AG09319 (cell line): ENCODE measurements at regions not wholly inside any gene's neighbourhood (a gene's known extent, or its start where the extent isn't known, plus 50 kb on each side); places are given as distances from the start of the nearest gene placed in this dataset.

ENCODE experiments used
- DNase-seq: peaks from one replicate; pipeline ENCODE4 v3.0.0-alpha.2; 2010; ENCODE audit warnings: low read depth; ENCODE audit errors: extremely low read depth
- TF ChIP-seq, protein P1 (sequence below): IDR thresholded peaks from 2 replicates; pipeline ENCODE4 v1.5.1; 2011; ENCODE audit warnings: low read depth, mild to moderate bottlenecking, inconsistent platforms, low read length, moderate library complexity

GRCh38 chr21:17139696-17140095 lies 373.1 kb upstream of the CXADR start:
- DNase-seq: no peak
- TF ChIP-seq, protein P1, sequence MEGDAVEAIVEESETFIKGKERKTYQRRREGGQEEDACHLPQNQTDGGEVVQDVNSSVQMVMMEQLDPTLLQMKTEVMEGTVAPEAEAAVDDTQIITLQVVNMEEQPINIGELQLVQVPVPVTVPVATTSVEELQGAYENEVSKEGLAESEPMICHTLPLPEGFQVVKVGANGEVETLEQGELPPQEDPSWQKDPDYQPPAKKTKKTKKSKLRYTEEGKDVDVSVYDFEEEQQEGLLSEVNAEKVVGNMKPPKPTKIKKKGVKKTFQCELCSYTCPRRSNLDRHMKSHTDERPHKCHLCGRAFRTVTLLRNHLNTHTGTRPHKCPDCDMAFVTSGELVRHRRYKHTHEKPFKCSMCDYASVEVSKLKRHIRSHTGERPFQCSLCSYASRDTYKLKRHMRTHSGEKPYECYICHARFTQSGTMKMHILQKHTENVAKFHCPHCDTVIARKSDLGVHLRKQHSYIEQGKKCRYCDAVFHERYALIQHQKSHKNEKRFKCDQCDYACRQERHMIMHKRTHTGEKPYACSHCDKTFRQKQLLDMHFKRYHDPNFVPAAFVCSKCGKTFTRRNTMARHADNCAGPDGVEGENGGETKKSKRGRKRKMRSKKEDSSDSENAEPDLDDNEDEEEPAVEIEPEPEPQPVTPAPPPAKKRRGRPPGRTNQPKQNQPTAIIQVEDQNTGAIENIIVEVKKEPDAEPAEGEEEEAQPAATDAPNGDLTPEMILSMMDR: no peak

- TF ChIP-seq, protein P1: no peak; the same call in 1 of the 2 replicates
- DNase-seq: no peak
These were observed 366.4 kb upstream of the CXADR start for GRCh38 chr21:17146426-17146825.

GRCh38 chr21:17159697-17160096 lies 353.1 kb upstream of the CXADR start:
- TF ChIP-seq, protein P1: no peak
- DNase-seq: no peak

DNA sequence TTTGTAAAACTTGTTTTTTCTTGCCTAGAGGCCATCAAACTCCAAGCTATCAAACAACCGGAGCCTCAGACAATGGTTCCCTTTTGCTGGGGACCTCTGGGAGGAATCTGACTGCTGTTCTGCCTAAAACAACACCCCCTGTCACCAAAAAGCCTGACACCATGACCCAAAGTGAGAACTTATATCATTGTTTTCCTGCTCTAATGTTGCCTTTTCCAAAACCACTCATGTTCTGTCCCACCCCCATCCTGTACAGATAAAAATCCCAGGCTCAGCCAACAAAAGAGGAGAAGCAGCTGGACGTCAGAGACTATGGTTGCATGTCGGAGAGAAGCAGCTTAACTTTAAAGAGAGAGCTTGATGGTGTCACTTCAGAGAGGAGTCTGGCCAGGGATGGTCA lies 327.2 kb upstream of the CXADR start:
- no peak for DNase-seq
- TF ChIP-seq, protein P1: no peak

DNA sequence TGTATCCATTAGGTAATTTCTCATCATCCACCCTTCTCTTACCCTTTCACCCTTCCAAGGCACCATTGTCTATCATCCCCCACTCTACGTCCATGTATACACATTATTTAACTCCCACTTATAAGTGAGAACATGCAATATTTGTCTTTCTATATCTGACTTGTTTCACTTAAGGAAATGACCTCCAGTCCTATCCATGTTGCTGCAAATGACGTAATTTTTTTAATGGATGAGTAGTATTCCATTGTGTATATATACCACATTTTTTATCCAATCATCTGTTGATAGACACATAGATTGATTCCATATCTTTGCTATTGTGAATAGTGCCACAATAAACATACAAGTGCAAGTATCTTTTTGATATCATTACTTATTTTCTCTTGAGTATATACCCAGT lies 322.9 kb upstream of the CXADR start:
- DNase-seq: no peak
- TF ChIP-seq, protein P1: no peak

DNA sequence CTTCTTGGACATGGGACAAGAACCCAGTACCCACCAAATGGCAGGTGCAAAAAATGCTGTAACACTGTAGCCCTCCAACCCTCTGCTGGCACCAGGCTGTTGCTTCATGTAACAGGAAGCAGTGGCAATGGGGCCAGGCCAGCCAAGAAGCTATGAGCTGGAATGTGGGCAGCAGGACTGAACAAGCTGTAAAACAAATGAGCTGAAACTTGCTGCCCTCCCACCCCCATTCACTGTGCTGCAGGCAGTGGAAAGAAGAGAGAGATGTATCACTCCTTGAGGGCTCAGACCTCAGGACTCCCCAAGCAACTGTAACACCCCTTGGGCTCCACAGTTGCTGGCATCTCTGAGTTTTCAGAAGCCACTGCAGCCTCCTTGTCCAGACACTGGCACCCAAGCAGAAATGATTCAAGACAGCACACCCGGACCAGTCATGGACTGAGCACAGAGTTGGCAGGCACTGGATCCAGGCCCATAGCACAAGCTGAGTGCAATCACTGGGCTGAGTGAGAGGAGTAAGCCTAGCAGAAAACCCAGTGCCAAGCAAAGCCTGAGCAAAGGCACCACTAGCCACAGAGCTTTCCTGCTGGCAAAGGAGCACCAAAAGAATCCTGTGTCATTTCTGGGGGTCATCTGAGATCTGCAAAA lies 321.4 kb upstream of the CXADR start:
- TF ChIP-seq, protein P1: no peak
- DNase-seq: no peak

DNA sequence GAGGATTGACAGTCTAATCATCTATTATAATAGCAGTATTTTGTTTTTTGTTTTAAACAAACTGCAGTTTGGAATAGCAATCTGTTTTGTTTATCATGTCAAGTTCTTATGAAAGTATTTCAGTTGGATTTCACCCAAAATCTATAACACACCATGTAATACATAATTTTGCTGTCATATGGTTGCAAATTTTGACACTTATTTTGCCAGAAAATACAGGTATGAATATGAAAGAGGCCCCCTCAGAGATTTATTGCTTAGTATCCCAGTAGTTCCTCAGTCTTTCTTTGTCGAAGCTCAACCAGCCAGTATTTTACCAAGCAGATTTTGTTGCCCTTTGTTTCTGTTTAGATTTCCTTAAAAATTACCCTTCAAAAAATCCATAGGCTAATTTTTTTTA lies 317.5 kb upstream of the CXADR start:
- TF ChIP-seq, protein P1: no peak
- no peak for DNase-seq
